ENCODE measurements at regions not wholly inside any gene's neighbourhood (a gene's known extent, or its start where the extent isn't known, plus 50 kb on each side); places are given as distances from the start of the nearest gene placed in this dataset.
"Not testable (repeated sequence)": the region's sequence is repeated elsewhere in the genome, so short reads cannot be mapped to it uniquely, and the experiment has no call there.

DNA sequence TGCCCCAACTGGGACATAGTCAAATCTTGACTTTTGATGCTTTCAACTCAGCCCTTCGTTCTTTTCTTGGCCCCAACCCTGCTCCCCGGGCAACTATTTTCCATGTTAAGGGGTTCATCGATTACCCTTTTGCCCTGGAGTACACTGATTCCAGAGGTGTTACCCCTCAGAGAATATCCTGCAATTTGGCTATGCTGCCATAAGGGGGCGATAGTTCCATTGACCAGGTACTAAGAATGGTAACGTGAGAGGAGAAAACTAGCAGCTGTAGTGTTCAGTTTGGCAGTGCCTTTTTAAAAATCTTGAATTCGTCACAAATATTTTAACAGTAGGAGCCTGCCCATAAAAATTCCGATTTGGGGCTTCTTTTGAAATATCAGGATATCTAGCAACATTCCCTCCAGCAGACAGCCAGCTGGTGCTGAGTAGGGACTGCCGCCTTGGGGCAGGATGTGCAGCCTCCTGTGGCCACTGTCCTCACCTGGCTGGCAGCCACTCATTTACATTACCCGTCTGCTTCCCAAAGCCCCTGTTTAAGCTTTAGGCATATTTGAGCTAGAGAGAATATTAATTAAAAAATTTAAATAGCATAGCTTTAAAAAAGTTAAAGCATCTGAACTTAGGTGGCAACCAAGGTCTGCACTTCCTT lies 146.3 kb upstream of the SKOR2 start:
- peak; percentile 7 to 8 for DNase-seq

DNA sequence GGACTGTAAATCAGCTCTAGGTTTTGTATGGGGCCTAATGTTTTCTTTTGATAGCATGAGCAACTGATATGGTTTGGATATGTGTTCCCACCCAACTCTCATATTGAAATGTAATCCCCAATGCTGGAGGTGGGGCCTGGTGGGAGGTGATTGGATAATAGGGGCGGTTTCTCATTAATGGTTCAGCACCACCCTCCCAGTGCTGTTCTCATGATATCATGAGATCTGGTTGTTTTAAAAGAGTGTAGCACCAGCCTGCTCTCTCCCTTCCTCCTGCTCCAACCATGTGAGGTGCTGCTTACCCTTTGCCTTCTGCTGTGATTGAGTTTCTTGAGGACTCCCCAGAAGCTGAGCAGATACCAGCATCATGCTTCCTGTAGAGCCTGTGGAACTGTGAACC lies 140.2 kb upstream of the SKOR2 start:
- no peak for DNase-seq

DNA sequence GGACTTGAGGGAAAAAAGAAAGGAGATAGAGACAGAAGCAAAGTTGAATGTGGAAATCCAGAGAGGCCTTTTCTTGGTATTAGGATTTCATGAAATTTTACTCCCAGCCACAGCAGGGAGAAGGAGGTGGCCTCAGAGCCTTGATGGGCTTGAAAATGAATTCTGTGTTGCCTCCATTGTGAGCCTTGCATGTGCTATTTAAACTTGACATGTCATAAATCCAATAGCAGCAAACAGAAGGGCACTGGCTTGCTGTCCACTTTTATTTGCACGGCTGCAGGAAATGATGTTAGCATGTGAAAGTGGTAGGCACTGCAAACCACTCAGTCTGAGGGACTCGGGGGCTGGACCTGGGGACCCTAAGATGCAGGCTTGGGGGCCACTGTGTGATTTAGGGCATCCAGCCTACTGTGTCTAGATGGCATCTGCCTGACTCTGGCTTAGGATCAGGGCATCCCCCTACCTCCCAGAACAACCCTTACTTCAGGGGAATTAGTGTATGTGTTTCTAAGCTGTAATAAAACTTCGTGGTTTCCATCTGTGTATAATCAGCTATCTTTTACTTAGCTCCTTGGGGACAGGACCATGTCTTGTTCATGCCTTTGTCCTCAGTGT lies 139.1 kb upstream of the SKOR2 start:
- no peak for DNase-seq

DNA sequence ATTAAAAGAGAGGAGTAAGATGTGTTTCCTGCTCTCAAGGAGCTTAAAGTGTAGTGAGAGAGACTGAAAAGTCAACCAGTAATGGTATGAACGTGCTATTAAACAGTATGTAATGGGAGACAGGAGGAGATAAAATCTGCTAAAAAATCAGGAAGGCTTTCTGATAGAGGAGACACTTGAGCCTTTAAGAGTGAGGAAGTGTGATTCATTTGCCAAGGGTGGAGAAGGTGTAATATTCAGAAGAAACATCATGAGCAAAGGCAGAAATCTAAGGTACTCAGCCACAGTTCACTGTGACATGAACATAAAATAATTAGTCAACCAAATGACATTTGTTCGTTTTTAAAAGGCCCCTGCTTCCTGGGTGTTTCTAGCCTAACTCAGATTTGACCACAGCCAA lies 137.8 kb upstream of the SKOR2 start:
- no peak for DNase-seq

DNA sequence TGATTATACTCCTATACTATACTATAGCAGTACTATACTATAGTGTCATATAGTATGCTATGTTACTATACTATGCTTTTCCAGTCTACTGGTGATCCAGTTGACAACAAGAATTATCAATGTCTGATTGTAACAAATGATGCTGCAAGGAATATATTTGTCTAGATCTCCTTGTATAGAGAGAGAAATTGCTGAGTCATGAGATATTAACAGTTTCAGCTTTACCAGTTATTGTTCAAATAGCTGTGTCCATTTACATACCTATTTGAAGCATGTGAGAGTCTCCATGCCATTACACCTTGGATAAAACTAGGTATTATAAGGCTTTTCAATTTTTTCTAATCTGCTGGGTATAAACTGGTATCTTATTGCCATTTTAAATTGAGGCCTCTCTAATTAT lies 136.4 kb upstream of the SKOR2 start:
- no peak for DNase-seq

DNA sequence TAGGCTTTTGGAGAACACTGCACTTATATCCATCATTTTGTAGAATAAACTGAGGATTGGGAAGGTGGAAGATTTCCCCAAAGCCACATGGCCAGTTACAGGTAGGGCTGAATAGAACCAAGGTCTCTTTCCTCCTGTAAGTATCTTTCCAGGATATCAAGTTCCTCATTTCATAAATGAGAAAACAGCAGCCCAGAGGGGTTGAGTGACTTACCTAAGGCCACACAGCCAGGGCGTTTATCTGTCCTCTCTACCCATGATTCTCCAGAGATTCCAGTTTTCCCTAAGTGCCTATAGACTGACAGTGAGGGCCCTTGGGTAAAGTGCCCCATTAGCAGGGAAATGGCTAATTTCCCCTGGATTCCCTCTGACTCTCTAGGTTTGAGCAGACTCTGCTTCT lies 132.3 kb upstream of the SKOR2 start:
- DNase-seq = no peak

DNA sequence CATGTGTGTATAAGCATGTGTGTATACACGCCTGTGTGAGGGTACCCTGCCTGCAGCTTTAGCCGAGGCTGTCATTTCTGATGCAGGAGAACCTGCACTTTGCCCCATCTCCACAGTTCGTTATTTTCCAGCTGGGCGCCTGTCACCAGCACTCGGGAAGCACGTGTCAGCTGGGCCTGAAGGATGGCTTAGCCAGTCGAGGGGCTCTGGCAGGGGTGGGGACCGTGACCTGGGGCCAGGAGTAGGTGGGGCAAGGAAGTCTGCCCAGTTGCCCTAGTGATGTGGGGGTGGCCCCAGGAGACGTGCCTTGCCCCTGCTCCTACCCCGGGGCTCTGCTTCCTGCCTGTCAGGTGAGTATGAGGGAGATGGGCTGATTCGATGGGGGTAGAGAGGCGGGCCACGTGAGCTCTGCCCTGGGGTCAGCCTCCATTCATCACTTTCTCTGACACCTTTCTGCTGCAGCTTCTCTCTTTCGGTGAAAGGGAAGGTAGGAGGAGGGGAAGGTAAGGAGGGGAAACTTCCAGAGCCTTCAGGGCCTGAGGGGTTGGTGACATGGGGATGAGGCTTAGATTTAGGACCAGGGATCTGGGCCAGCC lies 130.6 kb upstream of the SKOR2 start:
- DNase-seq = no peak

DNA sequence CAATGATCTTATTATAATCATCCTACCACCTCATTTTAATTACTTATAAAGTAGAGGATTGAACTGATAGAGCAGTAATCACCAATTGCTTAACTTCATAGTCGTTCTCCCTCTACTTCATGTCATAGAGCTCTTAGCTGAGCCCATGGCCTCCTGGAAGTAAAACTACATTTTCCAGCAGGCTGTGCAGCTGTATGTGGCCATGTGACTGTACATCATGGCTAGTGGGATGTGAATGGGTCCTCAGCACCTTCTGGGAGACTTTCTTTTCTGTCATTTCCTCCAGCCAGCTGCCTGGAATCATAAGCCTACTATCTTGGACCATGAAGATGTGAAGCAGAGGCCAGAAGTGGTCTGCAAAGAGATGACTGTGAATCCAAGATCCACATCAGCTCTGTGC lies 128.7 kb upstream of the SKOR2 start:
- DNase-seq = no peak

DNA sequence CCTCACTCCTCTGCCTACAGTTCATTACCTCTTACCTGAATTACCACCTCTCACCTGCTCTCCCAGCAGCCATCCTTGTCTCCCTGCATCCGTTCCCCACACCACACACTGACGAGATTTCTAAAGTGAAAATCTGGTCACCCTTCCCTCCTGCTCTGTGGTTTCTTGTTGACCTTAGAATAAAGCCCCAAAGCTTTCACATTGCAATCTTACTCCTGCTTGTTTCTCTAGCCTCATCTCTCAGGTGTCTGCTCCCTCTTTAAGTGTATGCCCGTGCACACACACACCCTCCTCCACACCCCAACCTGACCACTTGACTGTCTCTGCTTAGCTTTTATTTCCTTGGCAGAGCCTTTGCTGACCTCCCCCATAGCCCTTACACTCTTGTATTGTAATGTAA lies 122.0 kb upstream of the SKOR2 start:
- no peak for DNase-seq

DNA sequence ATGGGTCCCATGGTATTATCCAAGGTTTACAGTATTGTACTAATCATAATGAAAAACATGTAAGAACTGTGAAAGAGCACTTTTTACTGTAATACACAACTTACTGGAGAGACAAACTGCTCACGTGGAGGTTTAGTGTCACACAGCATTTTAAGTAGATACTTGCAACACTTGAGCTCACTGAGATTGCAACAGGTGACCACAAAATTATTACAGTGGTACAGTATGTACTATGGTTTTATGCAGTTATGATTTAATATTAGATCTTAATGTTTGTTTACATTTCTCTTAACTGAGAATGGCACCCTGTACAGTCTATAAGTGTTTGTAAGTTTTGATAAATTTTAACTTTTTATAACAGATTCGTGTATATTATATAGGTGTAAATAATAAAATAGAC lies 118.6 kb upstream of the SKOR2 start:
- DNase-seq = no peak

DNA sequence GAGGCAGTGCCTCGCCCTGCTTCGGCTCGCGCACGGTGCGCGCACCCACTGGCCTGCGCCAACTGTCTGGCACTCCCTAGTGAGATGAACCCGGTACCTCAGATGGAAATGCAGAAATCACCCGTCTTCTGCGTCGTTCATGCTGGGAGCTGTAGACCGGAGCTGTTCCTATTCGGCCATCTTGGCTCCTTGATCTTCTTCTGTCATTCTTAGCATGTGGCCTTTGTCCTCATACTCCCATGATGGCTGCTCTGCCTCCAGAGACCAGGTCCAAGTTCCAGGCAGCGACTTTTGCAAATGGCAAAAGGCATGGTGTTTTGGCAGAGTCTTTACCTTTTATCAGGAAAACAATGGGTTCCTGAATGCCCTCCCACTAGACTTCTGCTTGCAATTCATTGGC lies 102.6 kb upstream of the SKOR2 start:
- DNase-seq = not testable (repeated sequence)

DNA sequence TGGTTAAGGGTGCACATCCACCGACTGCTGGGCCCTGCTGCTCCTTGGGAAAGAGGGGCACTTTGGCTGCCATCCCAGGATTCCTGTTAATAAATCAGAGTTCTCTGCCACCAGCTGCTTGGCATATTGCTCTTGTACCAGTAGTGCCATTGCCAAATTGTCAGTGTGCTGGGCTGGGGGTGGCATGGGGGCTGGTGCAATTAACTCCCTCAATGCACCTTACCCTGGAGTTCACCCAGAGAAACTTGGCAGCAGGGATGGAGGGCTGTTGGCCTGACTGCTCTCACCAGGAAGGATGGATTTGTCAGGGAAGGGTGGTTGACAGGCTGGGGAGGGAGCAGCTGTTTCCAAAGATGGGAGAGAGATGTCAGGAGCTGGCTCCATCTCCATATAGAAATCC lies 94.6 kb upstream of the SKOR2 start:
- DNase-seq = no peak

DNA sequence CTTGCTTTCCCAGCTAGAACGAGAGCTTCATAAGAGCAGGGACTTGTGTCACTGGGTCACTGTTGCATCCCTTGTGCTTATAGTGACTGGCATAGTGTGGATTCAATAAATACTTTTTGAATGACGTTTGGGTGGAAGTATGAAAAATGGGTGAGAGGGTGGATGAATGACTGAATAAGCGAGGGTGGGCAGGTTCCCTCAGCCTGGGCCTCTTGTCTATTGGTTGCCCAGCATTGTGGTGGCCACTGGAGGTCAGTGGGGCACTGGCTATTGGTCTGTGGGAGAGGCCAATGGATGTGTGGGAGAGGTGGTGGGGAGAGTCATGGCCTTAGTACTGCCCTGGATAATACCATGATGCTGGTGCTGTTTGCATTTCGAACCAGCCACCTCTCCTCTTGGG lies 93.8 kb upstream of the SKOR2 start:
- no peak for DNase-seq

DNA sequence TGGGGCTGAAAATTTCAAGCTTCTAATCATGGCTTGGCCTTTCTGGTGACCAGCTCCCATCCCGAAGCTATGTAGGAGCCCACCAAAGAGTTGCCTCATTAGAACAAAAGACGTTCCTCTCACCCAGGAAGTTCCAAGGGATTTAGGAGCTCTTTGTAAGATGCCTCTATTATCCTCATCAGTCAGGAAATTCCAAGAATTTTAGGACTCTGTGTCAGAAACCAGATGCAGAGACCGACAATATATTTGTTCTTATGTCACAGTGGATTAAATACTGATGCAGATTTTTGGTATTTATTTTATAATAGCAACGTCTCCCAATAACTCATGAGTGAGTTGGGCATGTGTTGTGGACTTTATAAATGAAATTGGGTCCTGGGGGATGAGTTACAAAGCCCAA lies 91.8 kb upstream of the SKOR2 start:
- no peak for DNase-seq

DNA sequence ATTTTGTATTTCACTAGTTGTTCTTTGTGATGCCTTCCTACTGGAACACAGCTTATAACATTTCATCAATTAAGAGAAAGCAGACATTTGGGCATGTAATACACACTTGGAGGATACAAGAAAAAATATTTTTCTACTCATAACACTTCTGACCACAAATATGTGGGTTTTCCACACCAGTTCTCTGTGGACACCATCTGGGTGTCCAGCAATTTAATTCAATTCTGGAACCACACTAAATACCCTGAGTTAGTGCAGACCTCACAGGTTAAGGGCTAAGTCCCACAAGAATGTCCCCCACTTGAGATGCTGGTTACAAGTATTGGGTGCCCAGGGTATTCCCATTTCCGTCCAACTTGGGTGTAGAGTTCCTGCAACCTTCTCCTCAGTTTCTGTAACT lies 91.1 kb upstream of the SKOR2 start:
- no peak for DNase-seq

DNA sequence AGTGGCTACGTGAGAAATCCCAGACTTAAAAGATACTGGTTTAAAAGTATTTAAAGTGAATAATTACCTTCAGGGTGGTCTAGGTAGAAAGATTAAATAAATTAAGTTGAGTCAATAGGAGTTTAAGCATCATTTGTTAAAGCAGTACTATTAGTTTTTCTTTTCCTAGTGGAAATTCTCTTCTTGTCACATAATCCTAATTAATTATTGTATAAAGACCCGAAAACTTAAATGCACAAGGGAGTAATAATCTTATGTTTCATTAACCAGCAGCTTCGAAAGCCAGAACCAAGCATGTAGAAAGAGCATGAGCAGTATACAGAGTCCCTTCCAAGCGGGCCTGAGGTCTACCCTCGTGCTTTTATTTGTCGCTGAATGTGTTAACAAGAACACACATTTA lies 90.2 kb upstream of the SKOR2 start:
- DNase-seq = no peak

DNA sequence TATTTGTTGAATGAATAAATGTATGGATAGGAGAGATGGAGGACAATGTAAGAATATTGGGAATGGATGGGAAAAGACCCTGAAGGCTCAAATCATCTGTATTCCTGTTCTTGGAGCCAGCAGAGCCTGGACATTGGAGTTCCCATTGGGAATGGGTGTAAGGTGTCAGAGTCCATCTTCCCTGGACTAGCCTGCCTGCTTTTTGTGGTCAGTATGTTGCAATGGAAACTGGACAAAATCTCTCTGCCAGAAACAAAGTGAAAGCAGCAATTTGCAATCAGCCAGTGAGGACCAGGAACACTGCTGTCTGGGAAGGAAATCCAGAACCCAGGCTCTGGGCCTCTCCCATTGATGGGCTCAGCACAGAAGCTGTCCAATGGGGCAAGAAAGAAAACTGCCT lies 83.5 kb upstream of the SKOR2 start:
- DNase-seq = no peak

DNA sequence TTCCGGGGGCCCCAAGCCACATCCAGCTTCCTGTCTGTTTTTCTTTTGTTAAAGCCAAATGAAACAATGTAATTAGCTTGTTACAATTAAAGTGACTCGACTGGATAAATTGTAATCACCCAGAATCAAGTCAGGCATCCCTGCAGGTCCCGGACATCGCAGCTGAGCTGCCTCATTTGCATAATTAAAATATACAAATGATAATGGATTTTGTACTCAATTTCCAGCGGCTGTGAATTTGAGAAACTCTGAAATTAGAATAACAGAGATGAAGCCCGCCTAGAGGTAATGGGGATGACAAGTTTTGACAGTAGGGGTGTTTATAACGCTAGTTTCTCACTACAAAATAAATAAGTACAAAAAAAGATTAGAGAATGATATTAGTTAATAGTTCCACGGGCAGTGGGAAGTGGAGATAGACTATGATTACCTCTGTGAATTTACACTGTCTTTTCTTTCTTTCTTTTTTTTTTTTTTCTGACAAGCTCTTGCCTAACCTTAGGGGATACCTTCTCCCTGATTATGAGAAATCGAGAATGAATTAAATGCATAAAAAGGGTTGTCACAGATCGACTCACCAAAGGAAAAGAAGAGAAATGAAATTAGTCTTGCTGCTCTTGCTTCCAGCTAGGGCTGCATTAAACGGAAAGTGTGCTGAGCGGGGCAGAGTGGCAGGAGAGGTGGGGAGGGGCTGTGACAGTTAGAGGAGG lies 82.6 kb upstream of the SKOR2 start:
- no peak for DNase-seq

DNA sequence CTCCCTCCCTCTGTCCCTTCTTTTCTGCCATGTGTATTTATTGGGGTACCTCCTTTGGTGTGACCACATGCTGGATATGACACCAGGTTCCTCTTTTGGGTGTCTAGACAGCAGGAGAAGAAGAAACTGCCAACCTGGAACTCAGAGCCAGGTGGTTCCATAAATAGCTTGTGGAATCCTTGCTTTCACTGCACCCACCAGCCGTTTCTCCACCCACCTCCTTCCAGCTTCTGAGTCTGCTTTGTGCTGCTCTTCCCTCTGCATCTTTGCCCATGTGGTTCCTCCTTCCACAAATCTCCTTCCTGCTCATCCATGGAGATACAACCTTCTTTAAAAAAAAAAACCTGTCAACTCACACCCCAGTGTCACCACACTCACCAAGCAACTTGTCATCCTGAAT lies 80.2 kb upstream of the SKOR2 start:
- no peak for DNase-seq

DNA sequence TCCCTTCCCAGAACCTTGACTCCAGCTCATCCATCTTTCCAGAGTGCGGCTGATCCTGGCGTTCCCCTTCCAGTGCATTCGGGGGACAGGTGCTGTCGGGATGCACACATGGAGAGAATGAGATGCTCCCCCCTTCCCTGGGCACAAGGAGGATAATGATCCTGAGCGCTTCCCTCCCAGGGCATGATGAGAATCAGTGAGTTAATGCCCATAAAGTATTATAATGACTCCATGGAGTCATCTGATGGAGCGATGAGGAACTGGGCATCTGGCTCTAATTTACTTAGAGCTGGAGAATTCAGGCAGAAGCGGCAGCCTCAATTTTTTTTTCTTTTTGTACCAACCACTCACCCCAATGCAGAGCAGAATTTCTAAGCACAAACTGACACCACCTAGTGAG lies 79.6 kb upstream of the SKOR2 start:
- DNase-seq = no peak

DNA sequence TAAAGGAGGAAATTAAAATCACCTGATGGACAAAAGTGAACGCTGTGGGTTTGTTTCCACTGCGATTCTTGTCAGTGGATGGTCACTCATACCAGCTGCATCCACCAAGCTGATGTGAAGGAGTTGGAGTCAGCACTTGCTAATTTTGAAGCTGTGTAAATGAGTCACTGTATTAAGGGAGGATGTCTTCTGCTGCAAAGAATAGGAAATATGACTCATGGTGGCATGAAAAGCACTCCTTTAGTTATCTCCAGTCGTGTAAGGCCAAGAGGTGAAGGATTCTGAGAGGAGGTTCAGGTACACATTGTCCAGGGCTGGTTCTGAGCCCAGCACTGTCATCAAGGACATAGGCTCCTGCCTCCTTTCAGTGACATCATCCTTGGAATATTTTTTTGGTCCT lies 71.7 kb upstream of the SKOR2 start:
- no peak for DNase-seq

DNA sequence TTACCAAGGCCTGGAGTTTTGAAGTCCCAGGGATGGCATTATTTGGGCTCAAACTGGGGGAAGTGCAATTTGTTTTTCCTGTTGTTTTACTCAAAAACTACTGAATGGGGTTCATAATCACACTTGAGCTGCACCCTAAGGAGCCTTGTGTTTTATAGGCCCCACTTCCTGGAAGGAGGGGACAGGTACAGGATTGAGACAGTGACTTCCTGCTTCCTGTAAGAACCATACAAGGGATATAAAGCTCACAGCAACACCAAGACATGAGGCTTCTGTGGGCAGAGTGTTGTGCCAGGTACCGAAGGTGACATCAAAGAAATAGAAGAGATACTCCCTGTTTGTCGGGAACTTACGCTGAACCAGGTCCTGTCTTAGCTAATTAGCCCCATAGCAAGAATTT lies 70.4 kb upstream of the SKOR2 start:
- no peak for DNase-seq

DNA sequence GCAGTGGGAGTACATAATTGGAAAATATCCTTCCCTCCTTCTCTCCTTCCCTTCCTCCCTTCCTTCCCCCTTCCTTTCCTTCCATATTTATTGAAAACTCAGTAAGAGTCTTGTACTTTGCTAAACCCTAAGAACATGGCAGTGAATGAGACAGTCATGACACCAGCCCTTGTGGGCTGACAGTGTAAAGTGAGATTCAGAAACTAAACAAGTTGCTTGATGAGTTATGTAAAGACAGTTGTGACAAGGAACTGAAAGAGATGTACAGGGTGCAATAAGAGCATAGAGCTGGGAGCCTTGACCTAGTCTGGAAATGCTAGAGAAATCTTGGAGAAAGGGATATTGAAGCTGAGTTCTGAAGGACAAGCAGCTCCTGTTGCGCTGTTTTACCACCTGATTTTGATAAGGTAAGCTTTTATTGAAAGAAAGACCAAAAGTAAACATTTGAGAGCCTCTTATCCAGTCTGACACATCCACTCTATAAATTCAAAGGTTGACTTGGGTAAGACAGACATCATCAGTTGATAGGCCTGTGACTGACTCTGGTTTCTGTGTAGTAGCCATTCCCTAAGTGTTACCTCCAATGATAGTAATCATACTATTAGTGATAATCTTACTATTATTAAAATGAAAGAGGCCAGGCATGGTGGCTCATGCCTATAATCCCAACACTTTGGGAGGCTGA lies 66.5 kb upstream of the SKOR2 start:
- DNase-seq = no peak

DNA sequence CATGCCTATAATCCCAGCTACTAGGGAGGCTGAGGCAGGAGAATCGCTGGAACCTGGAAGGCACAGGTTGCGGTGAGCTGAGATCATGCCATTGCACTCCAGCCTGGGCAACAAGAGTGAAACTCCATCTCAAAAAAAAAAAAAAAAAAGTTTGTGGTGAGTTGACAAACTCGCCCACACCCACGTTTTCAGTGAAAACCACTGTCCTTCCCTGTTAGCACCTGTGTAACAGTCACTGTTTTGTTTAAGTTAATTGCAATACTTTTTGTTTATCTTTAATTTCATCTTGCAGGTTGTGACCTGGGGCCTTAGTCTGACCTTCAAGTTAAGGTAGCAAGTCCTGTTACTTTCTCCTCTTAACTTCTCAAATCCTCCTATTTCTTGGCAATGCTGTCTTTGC lies 65.5 kb upstream of the SKOR2 start:
- no peak for DNase-seq

All from AML-193 (cell line).